DOHH2 (cell line): ENCODE measurements at regions not wholly inside any gene's neighbourhood (a gene's known extent, or its start where the extent isn't known, plus 50 kb on each side); places are given as distances from the start of the nearest gene placed in this dataset.

Experiments used
- EZH2phosphoT487 ChIP-seq: fragments of 200-600 bp; sonication (generic); IDR thresholded peaks from 2 replicates; pipeline ENCODE4 v1.6.1; 2017; ENCODE audit warnings: borderline replicate concordance, mild to moderate bottlenecking, antibody characterized with exemption, low read length, moderate library complexity, mixed read lengths
- TF ChIP-seq, protein P1 (sequence below): fragments of 200-600 bp; sonication (generic); IDR thresholded peaks from one replicate; pipeline ENCODE4 v1.5.1; 2014; ENCODE audit warnings: antibody characterized with exemption, mild to moderate bottlenecking, low read depth, low read length; ENCODE audit not compliant: poor library complexity, severe bottlenecking

DNA sequence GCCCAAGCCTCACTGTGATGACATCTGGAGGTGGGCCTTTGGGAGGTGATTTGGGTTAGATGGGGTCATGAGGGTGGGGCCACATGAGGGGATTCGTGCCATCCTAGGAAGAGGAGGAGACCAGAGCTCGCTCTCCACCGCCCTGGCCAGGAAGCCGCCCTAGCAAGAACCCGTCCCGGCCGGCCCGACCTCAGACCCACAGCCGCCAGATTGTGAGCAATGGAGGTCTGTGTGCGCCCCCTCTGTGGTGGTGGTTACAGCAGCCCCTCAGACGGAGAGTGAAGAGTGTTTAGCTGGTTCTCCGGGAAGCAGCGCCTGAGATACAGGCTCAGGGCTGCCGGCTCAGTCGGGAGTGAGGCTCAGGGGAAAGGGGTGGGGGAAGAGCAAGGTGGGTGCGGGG lies 83.3 kb downstream of the RTP5 start:
- TF ChIP-seq, protein P1, sequence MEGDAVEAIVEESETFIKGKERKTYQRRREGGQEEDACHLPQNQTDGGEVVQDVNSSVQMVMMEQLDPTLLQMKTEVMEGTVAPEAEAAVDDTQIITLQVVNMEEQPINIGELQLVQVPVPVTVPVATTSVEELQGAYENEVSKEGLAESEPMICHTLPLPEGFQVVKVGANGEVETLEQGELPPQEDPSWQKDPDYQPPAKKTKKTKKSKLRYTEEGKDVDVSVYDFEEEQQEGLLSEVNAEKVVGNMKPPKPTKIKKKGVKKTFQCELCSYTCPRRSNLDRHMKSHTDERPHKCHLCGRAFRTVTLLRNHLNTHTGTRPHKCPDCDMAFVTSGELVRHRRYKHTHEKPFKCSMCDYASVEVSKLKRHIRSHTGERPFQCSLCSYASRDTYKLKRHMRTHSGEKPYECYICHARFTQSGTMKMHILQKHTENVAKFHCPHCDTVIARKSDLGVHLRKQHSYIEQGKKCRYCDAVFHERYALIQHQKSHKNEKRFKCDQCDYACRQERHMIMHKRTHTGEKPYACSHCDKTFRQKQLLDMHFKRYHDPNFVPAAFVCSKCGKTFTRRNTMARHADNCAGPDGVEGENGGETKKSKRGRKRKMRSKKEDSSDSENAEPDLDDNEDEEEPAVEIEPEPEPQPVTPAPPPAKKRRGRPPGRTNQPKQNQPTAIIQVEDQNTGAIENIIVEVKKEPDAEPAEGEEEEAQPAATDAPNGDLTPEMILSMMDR: no peak
- TF ChIP-seq EZH2phosphoT487: no peak
